ENCODE measurements at regions not wholly inside any gene's neighbourhood (a gene's known extent, or its start where the extent isn't known, plus 50 kb on each side); places are given as distances from the start of the nearest gene placed in this dataset.
"Not testable (repeated sequence)": the region's sequence is repeated elsewhere in the genome, so short reads cannot be mapped to it uniquely, and the experiment has no call there.

- no peak for FAIRE-seq
- no peak for DNase-seq (ENCODE audit: insufficient read length, low spot score)
These were observed 403.3 kb upstream of the TNRC6C start for GRCh38 chr17:77555121-77555591.

- FAIRE-seq (no peak), DNase-seq (ENCODE audit: insufficient read length, low spot score) (no peak)
These were observed 402.7 kb upstream of the TNRC6C start for GRCh38 chr17:77555741-77556291.

GRCh38 chr17:77556383-77557061 lies 402.0 kb upstream of the TNRC6C start:
- FAIRE-seq, result no peak

GRCh38 chr17:77558846-77559626 lies 399.5 kb upstream of the TNRC6C start:
- DNase-seq (ENCODE audit: insufficient read length, low spot score) (no peak), FAIRE-seq (no peak)

More at GRCh38 chr17:77556383-77557061, 402.0 kb upstream of the TNRC6C start:
- no peak for DNase-seq (ENCODE audit: insufficient read length, low spot score)

GRCh38 chr17:77560381-77560780 lies 398.1 kb upstream of the TNRC6C start:
- no peak for DNase-seq (ENCODE audit: insufficient read length, low spot score)

GRCh38 chr17:77560841-77561240 lies 397.7 kb upstream of the TNRC6C start:
- no peak for DNase-seq (ENCODE audit: insufficient read length, low spot score)
- no peak for FAIRE-seq

More at GRCh38 chr17:77560381-77560780, 398.1 kb upstream of the TNRC6C start:
- no peak for FAIRE-seq

- not testable (repeated sequence) for DNase-seq (ENCODE audit: insufficient read length, low spot score); FAIRE-seq
These were observed 396.1 kb upstream of the TNRC6C start for GRCh38 chr17:77562361-77562760.

- no peak for FAIRE-seq
- DNase-seq (ENCODE audit: insufficient read length, low spot score), result no peak
These were observed 394.9 kb upstream of the TNRC6C start for GRCh38 chr17:77563439-77564102.

- no peak for DNase-seq (ENCODE audit: insufficient read length, low spot score)
- no peak for FAIRE-seq
These were observed 394.1 kb upstream of the TNRC6C start for GRCh38 chr17:77564278-77564920.

- DNase-seq (ENCODE audit: insufficient read length, low spot score) (no peak), FAIRE-seq (no peak)
These were observed 393.3 kb upstream of the TNRC6C start for GRCh38 chr17:77565166-77565565.

- FAIRE-seq (no peak), DNase-seq (ENCODE audit: insufficient read length, low spot score) (no peak)
These were observed 392.4 kb upstream of the TNRC6C start for GRCh38 chr17:77566151-77566550.

- FAIRE-seq (no peak), DNase-seq (ENCODE audit: insufficient read length, low spot score) (no peak)
These were observed 391.9 kb upstream of the TNRC6C start for GRCh38 chr17:77566566-77567138.

GRCh38 chr17:77568540-77568939 lies 390.0 kb upstream of the TNRC6C start:
- DNase-seq (ENCODE audit: insufficient read length, low spot score) (no peak), FAIRE-seq (no peak)

- no peak for DNase-seq (ENCODE audit: insufficient read length, low spot score)
- FAIRE-seq, result no peak
These were observed 388.5 kb upstream of the TNRC6C start for GRCh38 chr17:77569846-77570564.

- FAIRE-seq, result no peak
- DNase-seq (ENCODE audit: insufficient read length, low spot score), result no peak
These were observed 388.0 kb upstream of the TNRC6C start for GRCh38 chr17:77570565-77570898.

GRCh38 chr17:77571155-77571981 lies 387.1 kb upstream of the TNRC6C start:
- FAIRE-seq, result no peak
- no peak for DNase-seq (ENCODE audit: insufficient read length, low spot score)

GRCh38 chr17:77572065-77572601 lies 386.4 kb upstream of the TNRC6C start:
- FAIRE-seq, result no peak

GRCh38 chr17:77572851-77573250 lies 385.7 kb upstream of the TNRC6C start:
- FAIRE-seq, result no peak
- no peak for DNase-seq (ENCODE audit: insufficient read length, low spot score)

More at GRCh38 chr17:77572065-77572601, 386.4 kb upstream of the TNRC6C start:
- DNase-seq (ENCODE audit: insufficient read length, low spot score), result no peak

GRCh38 chr17:77577491-77577890 lies 381.0 kb upstream of the TNRC6C start:
- DNase-seq (ENCODE audit: insufficient read length, low spot score) (no peak), FAIRE-seq (no peak)
